OCI-LY3 (cell line): ENCODE measurements at regions not wholly inside any gene's neighbourhood (a gene's known extent, or its start where the extent isn't known, plus 50 kb on each side); places are given as distances from the start of the nearest gene placed in this dataset.

ENCODE experiments used
- CTCF ChIP-seq: fragments of 200-600, 300-600 bp; sonication (generic); IDR thresholded peaks from 2 replicates; pipeline ENCODE4 v1.5.1; 2014; ENCODE audit warnings: antibody characterized with exemption, low read length, low read depth
- EZH2phosphoT487 ChIP-seq: fragments of 200-600 bp; shearing (Covaris generic); IDR thresholded peaks from 2 replicates; pipeline ENCODE4 v1.6.1; 2018; ENCODE audit warnings: antibody characterized with exemption, mixed run types, low read depth

- TF ChIP-seq CTCF (no peak), EZH2phosphoT487 (no peak)
Observed at GRCh38 chr6:44733126-44733525, 345.6 kb downstream of the CDC5L start.
